LNCaP clone FGC (cell line): ENCODE measurements at regions not wholly inside any gene's neighbourhood (a gene's known extent, or its start where the extent isn't known, plus 50 kb on each side); places are given as distances from the start of the nearest gene placed in this dataset.

Experiments used
- DNase-seq: peaks from one replicate; pipeline ENCODE4 v3.0.0-alpha.2; 2011; ENCODE audit warnings: low read depth
- H3K4me3 ChIP-seq: 2 replicates; pipeline ENCODE4 v1.5.1; 2011; ENCODE audit warnings: mild to moderate bottlenecking, low read depth, low read length, control low read depth
- CTCF ChIP-seq: IDR thresholded peaks from 2 replicates; pipeline ENCODE4 v1.5.1; 2012; ENCODE audit warnings: mild to moderate bottlenecking; ENCODE audit not compliant: control insufficient read depth, insufficient read depth; ENCODE audit errors: extremely low read depth

GRCh38 chr5:17087035-17087434 lies 130.4 kb upstream of the BASP1 start:
- no peak overlapping the region for H3K4me3 ChIP-seq
- TF ChIP-seq CTCF, result no peak
- no peak for DNase-seq

GRCh38 chr5:17088051-17088450 lies 129.4 kb upstream of the BASP1 start:
- no peak for DNase-seq
- H3K4me3 ChIP-seq, result no peak overlapping the region
- TF ChIP-seq CTCF, result no peak

GRCh38 chr5:17089001-17089400 lies 128.4 kb upstream of the BASP1 start:
- DNase-seq, result no peak
- H3K4me3 ChIP-seq, result no peak overlapping the region
- no peak for TF ChIP-seq CTCF

- DNase-seq, result no peak
- no peak overlapping the region for H3K4me3 ChIP-seq
- TF ChIP-seq CTCF, result no peak
Observed at GRCh38 chr5:17089690-17090089, 127.7 kb upstream of the BASP1 start.

GRCh38 chr5:17090839-17091238 lies 126.6 kb upstream of the BASP1 start:
- DNase-seq, result no peak
- TF ChIP-seq CTCF, result no peak
- no peak overlapping the region for H3K4me3 ChIP-seq

GRCh38 chr5:17094830-17095229 lies 122.6 kb upstream of the BASP1 start:
- no peak for DNase-seq
- no peak overlapping the region for H3K4me3 ChIP-seq
- no peak for TF ChIP-seq CTCF

GRCh38 chr5:17096952-17097695 lies 120.3 kb upstream of the BASP1 start:
- no peak for DNase-seq
- no peak overlapping the region for H3K4me3 ChIP-seq
- no peak for TF ChIP-seq CTCF
